Fibroblast of lung (primary cell): ENCODE measurements at regions not wholly inside any gene's neighbourhood (a gene's known extent, or its start where the extent isn't known, plus 50 kb on each side); places are given as distances from the start of the nearest gene placed in this dataset.
"Not testable (repeated sequence)": the region's sequence is repeated elsewhere in the genome, so short reads cannot be mapped to it uniquely, and the experiment has no call there.

Experiments
- DNase-seq, 2 donors: peaks; one replicate each; pipeline versions ENCODE4 v3.0.0 to v3.0.0-alpha.2; 2010; ENCODE audit warnings: low read depth in 2 of 2
- H2AFZ ChIP-seq: 2 replicates; pipeline ENCODE4 v1.5.1; 2012; ENCODE audit warnings: low read length, control low read depth, inconsistent platforms
- H3K27ac ChIP-seq: 2 replicates; pipeline ENCODE4 v1.5.1; 2011; ENCODE audit warnings: low read length, control low read depth; ENCODE audit not compliant: insufficient read depth
- H3K27me3 ChIP-seq: 2 replicates; pipeline ENCODE4 v1.5.1; 2011; ENCODE audit warnings: mild to moderate bottlenecking, low read length; ENCODE audit not compliant: control insufficient read depth, insufficient read depth
- H3K36me3 ChIP-seq: 2 replicates; pipeline ENCODE4 v1.5.1; 2011; ENCODE audit warnings: low read length; ENCODE audit not compliant: control insufficient read depth, insufficient read depth
- H3K4me1 ChIP-seq: 2 replicates; pipeline ENCODE4 v1.5.1; 2011; ENCODE audit warnings: low read length; ENCODE audit not compliant: control insufficient read depth, insufficient read depth; ENCODE audit errors: extremely low read depth
- H3K4me2 ChIP-seq: 2 replicates; pipeline ENCODE4 v1.5.1; 2011; ENCODE audit warnings: low read length, control low read depth; ENCODE audit not compliant: insufficient read depth; ENCODE audit errors: extremely low read depth
- H3K4me3 ChIP-seq, 4 experiments: fragments of 200-600 bp in 1 of 4; sonication (generic) in 1 of 4; replicated peaks in 1 of 4; 2 replicates each; pipeline ENCODE4 v1.5.1; 2011 to 2016; ENCODE audit warnings: low read length in 4 of 4, low read depth in 3 of 4, mild to moderate bottlenecking in 3 of 4, control low read depth in 2 of 4, inconsistent platforms in 1 of 4, mixed read lengths in 1 of 4; ENCODE audit not compliant: insufficient read depth in 1 of 4; ENCODE audit errors: control extremely low read depth in 1 of 4
- H3K79me2 ChIP-seq: 2 replicates; pipeline ENCODE4 v1.5.1; 2012; ENCODE audit warnings: mild to moderate bottlenecking, low read length, inconsistent platforms; ENCODE audit not compliant: control insufficient read depth, insufficient read depth
- H3K9ac ChIP-seq: 2 replicates; pipeline ENCODE4 v1.5.1; 2011; ENCODE audit warnings: mild to moderate bottlenecking, low read length, control low read depth; ENCODE audit not compliant: insufficient read depth
- H3K9me3 ChIP-seq: 2 replicates; pipeline ENCODE4 v1.5.1; 2012; ENCODE audit warnings: low read depth, low read length; ENCODE audit not compliant: control insufficient read depth, insufficient read depth
- H4K20me1 ChIP-seq: 2 replicates; pipeline ENCODE4 v1.5.1; 2011; ENCODE audit warnings: low read length; ENCODE audit not compliant: control insufficient read depth, insufficient read depth; ENCODE audit errors: extremely low read depth
- EZH2 ChIP-seq: IDR thresholded peaks from 2 replicates; pipeline ENCODE4 v1.5.1; 2012; ENCODE audit warnings: low read length, control low read depth, mild to moderate bottlenecking; ENCODE audit errors: missing control alignments
- TF ChIP-seq, protein P1 (sequence below), 2 donors: IDR thresholded peaks in 1 of 2; conservative IDR thresholded peaks in 1 of 2; 1 replicate in 1 of 2; 2 replicates in 1 of 2; pipeline ENCODE4 v1.5.1; 2011 to 2012; ENCODE audit warnings: low read length in 2 of 2, control low read depth in 1 of 2, inconsistent platforms in 1 of 2, low read depth in 1 of 2, mild to moderate bottlenecking in 1 of 2

DNA sequence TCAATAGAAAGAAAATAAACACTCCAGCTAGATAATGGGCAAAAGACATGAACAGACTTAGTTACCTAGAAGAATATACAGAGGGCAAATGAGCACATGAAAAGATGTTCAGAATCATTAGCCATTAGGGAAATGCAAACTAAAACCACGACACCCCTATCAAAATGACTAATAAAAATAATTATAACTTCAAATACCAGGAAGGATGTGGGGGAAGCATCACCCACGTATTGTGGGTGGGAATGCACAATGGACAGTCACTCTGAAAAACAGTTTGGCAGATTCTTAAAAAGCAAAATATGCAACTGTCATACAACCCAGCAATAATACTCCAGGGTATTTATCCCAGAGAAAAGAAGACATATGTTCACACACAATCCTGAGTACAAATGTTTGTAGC, 92.6 kb downstream of the DLL1 start:
- H3K27ac ChIP-seq, result no peak overlapping the region
- no peaks in the 10 kb centered on the region for H3K4me1 ChIP-seq
- TF ChIP-seq, protein P1, sequence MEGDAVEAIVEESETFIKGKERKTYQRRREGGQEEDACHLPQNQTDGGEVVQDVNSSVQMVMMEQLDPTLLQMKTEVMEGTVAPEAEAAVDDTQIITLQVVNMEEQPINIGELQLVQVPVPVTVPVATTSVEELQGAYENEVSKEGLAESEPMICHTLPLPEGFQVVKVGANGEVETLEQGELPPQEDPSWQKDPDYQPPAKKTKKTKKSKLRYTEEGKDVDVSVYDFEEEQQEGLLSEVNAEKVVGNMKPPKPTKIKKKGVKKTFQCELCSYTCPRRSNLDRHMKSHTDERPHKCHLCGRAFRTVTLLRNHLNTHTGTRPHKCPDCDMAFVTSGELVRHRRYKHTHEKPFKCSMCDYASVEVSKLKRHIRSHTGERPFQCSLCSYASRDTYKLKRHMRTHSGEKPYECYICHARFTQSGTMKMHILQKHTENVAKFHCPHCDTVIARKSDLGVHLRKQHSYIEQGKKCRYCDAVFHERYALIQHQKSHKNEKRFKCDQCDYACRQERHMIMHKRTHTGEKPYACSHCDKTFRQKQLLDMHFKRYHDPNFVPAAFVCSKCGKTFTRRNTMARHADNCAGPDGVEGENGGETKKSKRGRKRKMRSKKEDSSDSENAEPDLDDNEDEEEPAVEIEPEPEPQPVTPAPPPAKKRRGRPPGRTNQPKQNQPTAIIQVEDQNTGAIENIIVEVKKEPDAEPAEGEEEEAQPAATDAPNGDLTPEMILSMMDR (conservative IDR thresholded peaks at IDR 0.05 in 1 of 2, IDR thresholded peaks at IDR 0.05 in 1 of 2; ENCODE audit: low read depth in 1 of 2, low read length in 2 of 2), result no peak
- DNase-seq, result peak in 1 of 2 donors; percentile 29
- no peak overlapping the region for H3K4me2 ChIP-seq
- H2AFZ ChIP-seq, result no peak overlapping the region
- H3K36me3 ChIP-seq, result no peaks in the 10 kb centered on the region
- H3K79me2 ChIP-seq, result no peaks in the 10 kb centered on the region
- H3K9me3 ChIP-seq, result no peaks in the 10 kb centered on the region
- H4K20me1 ChIP-seq, result no peaks in the 10 kb centered on the region
- H3K27me3 ChIP-seq, result no peaks in the 10 kb centered on the region
- H3K4me3 ChIP-seq, result no peak overlapping the region
- H3K9ac ChIP-seq, result no peak overlapping the region

DNA sequence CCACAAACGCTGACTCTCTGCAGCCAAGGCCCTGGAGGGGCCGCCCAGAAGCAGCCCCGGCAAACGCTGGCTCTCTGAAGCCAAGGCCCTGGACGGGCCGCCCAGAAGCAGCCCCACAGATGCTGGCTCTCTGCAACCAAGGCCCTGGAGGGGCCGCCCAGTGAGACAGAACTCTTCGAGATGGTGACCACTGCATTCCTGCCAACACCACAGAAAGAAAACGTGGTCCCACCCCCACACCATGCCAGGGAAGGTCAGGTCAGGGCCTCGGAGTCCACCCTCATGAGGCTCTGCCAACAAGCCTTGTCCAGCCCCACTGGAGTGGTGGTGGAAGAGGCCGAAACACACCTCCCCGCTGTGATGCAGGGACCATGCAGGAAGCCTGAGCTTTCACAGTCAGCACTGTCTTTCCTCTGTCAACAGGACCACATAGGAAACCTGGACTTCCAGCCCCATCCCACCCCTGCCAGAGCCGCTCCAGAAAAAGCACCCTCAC, 97.5 kb downstream of the DLL1 start:
- DNase-seq, result no peak
- H3K79me2 ChIP-seq, result no peaks in the 10 kb centered on the region
- no peaks in the 10 kb centered on the region for H3K27me3 ChIP-seq
- H3K9ac ChIP-seq, result no peak overlapping the region
- no peak overlapping the region for H3K4me2 ChIP-seq
- no peaks in the 10 kb centered on the region for H3K36me3 ChIP-seq
- no peaks in the 10 kb centered on the region for H4K20me1 ChIP-seq
- no peak overlapping the region for H3K4me3 ChIP-seq
- H3K27ac ChIP-seq, result no peak overlapping the region
- TF ChIP-seq, protein P1 (conservative IDR thresholded peaks at IDR 0.05 in 1 of 2, IDR thresholded peaks at IDR 0.05 in 1 of 2; ENCODE audit: low read depth in 1 of 2, low read length in 2 of 2), result no peak
- TF ChIP-seq EZH2, result no peak
- no peaks in the 10 kb centered on the region for H3K9me3 ChIP-seq
- no peak overlapping the region for H2AFZ ChIP-seq
- H3K4me1 ChIP-seq, result no peaks in the 10 kb centered on the region

DNA sequence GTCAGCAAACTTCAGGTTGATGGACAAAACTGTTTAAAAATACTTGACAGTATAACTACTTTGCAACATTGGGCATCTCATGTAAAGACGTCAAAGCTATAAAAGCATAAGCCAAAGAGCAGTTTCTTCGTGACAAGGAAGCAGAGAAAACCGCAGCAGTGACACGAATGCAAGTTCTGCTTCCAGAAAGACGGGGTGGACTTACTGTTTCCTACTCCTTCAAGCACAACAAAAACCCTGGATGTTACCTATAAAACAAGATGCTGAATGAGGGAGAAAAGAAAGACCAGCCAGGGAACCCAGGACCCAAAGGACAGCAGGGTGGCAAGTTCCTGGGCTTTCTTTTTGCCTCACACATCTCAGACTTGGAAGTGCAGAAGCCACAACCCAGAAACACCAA, 98.0 kb downstream of the DLL1 start:
- H3K9ac ChIP-seq, result no peak overlapping the region

DNA sequence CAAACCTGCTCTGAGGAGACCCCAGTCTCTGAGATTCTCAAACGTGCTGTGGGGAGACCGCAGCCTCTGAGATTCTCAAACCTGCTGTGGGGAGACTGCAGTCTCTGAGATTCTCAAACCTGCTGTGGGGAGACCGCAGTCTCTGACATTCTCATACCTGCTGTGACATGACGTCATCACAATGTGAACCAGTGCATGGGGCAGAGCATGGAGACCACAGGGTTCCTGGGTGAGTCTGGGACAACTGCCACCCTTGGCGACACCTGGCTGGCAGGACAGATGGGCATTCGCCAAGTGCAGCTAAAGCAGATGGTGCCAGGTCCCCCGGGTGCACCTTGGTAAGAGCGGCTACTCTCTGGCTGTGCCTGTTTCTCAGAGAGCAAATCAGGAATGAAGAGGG, 98.8 kb downstream of the DLL1 start:
- H3K9ac ChIP-seq, H3K36me3 ChIP-seq, H3K4me3 ChIP-seq, H3K4me2 ChIP-seq, H2AFZ ChIP-seq, H3K4me1 ChIP-seq, H3K27me3 ChIP-seq, H3K9me3 ChIP-seq, H3K27ac ChIP-seq, DNase-seq, H3K79me2 ChIP-seq, H4K20me1 ChIP-seq: not testable (repeated sequence)

More for the DNA sequence above, 98.0 kb downstream of the DLL1 start:
- Histone ChIP-seq H4K20me1 (no peaks in the 10 kb centered on the region), H3K79me2 (no peaks in the 10 kb centered on the region), H3K36me3 (no peaks in the 10 kb centered on the region), H3K27me3 (no peaks in the 10 kb centered on the region), H3K4me2 (no peak overlapping the region), H3K27ac (no peak overlapping the region), H3K9me3 (no peaks in the 10 kb centered on the region), H3K4me1 (no peaks in the 10 kb centered on the region), H3K4me3 (no peak overlapping the region), H2AFZ (no peak overlapping the region)
- DNase-seq, result no peak
- TF ChIP-seq, protein P1 (conservative IDR thresholded peaks at IDR 0.05 in 1 of 2, IDR thresholded peaks at IDR 0.05 in 1 of 2; ENCODE audit: low read depth in 1 of 2, low read length in 2 of 2), result no peak
- TF ChIP-seq EZH2, result no peak
